Brain microvascular endothelial cell (primary cell): ENCODE measurements at regions not wholly inside any gene's neighbourhood (a gene's known extent, or its start where the extent isn't known, plus 50 kb on each side); places are given as distances from the start of the nearest gene placed in this dataset.
"Not testable (repeated sequence)": the region's sequence is repeated elsewhere in the genome, so short reads cannot be mapped to it uniquely, and the experiment has no call there.

Experiments used
- DNase-seq: peaks from one replicate; pipeline ENCODE4 v3.0.0-alpha.2; 2020
- H3K27ac ChIP-seq: fragments of 250-450 bp; sonication (Bioruptor Pico); 2 replicates; pipeline ENCODE4 v1.5.1; 2020; ENCODE audit warnings: mild to moderate bottlenecking, moderate library complexity
- H3K27me3 ChIP-seq: fragments of 250-450 bp; sonication (Bioruptor Pico); replicated peaks from 2 replicates; pipeline ENCODE4 v1.5.1; 2020; ENCODE audit warnings: mild to moderate bottlenecking
- H3K36me3 ChIP-seq: fragments of 250-450 bp; sonication (Bioruptor Pico); replicated peaks from 2 replicates; pipeline ENCODE4 v1.5.1; 2020; ENCODE audit warnings: mild to moderate bottlenecking
- H3K4me3 ChIP-seq: 2 replicates; pipeline ENCODE4 v1.5.1; 2011; ENCODE audit warnings: low read depth, mild to moderate bottlenecking, control low read depth, low read length, moderate library complexity
- CTCF ChIP-seq: IDR thresholded peaks from 2 replicates; pipeline ENCODE4 v1.5.1; 2011; ENCODE audit warnings: low read depth, mild to moderate bottlenecking, moderate library complexity, low read length, control low read depth, inconsistent platforms; ENCODE audit errors: missing control alignments
- in situ Hi-C: cut with HindIII; loops from 2 replicates; pipeline ENCODE4 v1.10.0; 2017; ENCODE audit warnings: low sequenced_read_pairs, low pct_ligation_motif_present

GRCh38 chr2:11891671-11892440, 145.4 kb downstream of the LPIN1 start:
- H3K36me3 ChIP-seq, result no peaks in the 10 kb centered on the region
- H3K27me3 ChIP-seq, result no peaks in the 10 kb centered on the region
- no peak for DNase-seq
- no peak for TF ChIP-seq CTCF
- in situ Hi-C loops, result no loop called here
- no peak overlapping the region for H3K27ac ChIP-seq
- no peak overlapping the region for H3K4me3 ChIP-seq

GRCh38 chr2:11896386-11896785, 150.0 kb downstream of the LPIN1 start:
- no peaks in the 10 kb centered on the region for H3K36me3 ChIP-seq
- DNase-seq, result no peak
- TF ChIP-seq CTCF, result no peak
- no peak overlapping the region for H3K4me3 ChIP-seq
- no peaks in the 10 kb centered on the region for H3K27me3 ChIP-seq
- H3K27ac ChIP-seq, result no peak overlapping the region
- in situ Hi-C loops, result no loop called here

- H3K36me3 ChIP-seq, result no peaks in the 10 kb centered on the region
- no peak for TF ChIP-seq CTCF
- no peak overlapping the region for H3K27ac ChIP-seq
- in situ Hi-C loops, result no loop called here
- DNase-seq, result no peak
- H3K4me3 ChIP-seq, result no peak overlapping the region
- H3K27me3 ChIP-seq, result no peaks in the 10 kb centered on the region
These were observed 152.1 kb downstream of the LPIN1 start for GRCh38 chr2:11898576-11898975.

GRCh38 chr2:11899264-11899818, 152.9 kb downstream of the LPIN1 start:
- no peak overlapping the region for H3K27ac ChIP-seq
- H3K27me3 ChIP-seq, result no peaks in the 10 kb centered on the region
- DNase-seq, result peak; percentile 63
- no peak for TF ChIP-seq CTCF
- in situ Hi-C loops, result no loop called here
- H3K4me3 ChIP-seq, result no peak overlapping the region
- H3K36me3 ChIP-seq, result no peaks in the 10 kb centered on the region

- DNase-seq, in situ Hi-C loops, H3K27ac ChIP-seq, H3K36me3 ChIP-seq, H3K4me3 ChIP-seq, H3K27me3 ChIP-seq: not testable (repeated sequence)
These were observed 154.5 kb downstream of the LPIN1 start for GRCh38 chr2:11900891-11901290.

- H3K27me3 ChIP-seq, result no peaks in the 10 kb centered on the region
- H3K27ac ChIP-seq, result no peak overlapping the region
- TF ChIP-seq CTCF, result no peak
- H3K36me3 ChIP-seq, result no peaks in the 10 kb centered on the region
- no peak overlapping the region for H3K4me3 ChIP-seq
- DNase-seq, result no peak
- in situ Hi-C loops, result no loop called here
These were observed 155.1 kb downstream of the LPIN1 start for GRCh38 chr2:11901351-11902069.
